K562 (cell line): ENCODE measurements at regions not wholly inside any gene's neighbourhood (a gene's known extent, or its start where the extent isn't known, plus 50 kb on each side); places are given as distances from the start of the nearest gene placed in this dataset.

Experiments used
- ATAC-seq: fragments of 200-7000 bp; cut with Tn5 transposase; 3 replicates; pipeline ENCODE4 v1.9.1; 2020; ENCODE audit warnings: moderate library complexity
- BruUV-seq: library from RNA; stranded (reverse); fragments of 400-500 nt; replicated peaks from 2 replicates; lab custom pipeline; 2021; lab: Mats Ljungman, UMichigan
- CTCF ChIA-PET: fragments of 300-600 bp; formaldehyde crosslinking; extraction: SDS; loops from one replicate; lab custom pipeline; 2021; ENCODE audit warnings: low intra/inter-chr PET ratio; lab: Yijun Ruan, JAX
- POLR2A ChIA-PET: fragments of 300-600, 350-650 bp; sonication (Branson Sonifier 250); formaldehyde crosslinking; extraction: SDS; loops from one replicate; lab custom pipeline; 2021; ENCODE audit warnings: antibody characterized with exemption, inconsistent platforms; lab: Yijun Ruan, JAX
- DNase-seq, 4 experiments: peaks; one replicate each; pipeline versions ENCODE4 v3.0.0 to v3.0.0-alpha.2; 2011 to 2018; ENCODE audit warnings: low spot score in 3 of 4, mixed read lengths in 3 of 4; ENCODE audit errors: extremely low read depth in 1 of 4
- FAIRE-seq: peaks from 2 replicates; lab custom pipeline; 2011; peaks lifted over from hg19 to GRCh38; lab: Jason Lieb, UNC
- H2AFZ ChIP-seq: 2 replicates; pipeline ENCODE4 v1.6.0; 2011; ENCODE audit warnings: low read depth, low read length, control low read depth, inconsistent platforms
- H3K27ac ChIP-seq: fragments of 200-600 bp; 3 replicates; pipeline ENCODE4 v1.8.0; 2011; ENCODE audit warnings: low read depth, mild to moderate bottlenecking, control low read depth, inconsistent platforms, low read length, moderate library complexity, mixed read lengths; ENCODE audit errors: extremely low read depth
- H3K27me3 ChIP-seq, 2 experiments: fragments of 300-600 bp in 1 of 2; 2 replicates in 1 of 2; 3 replicates in 1 of 2; pipeline versions ENCODE4 v1.6.0 to v1.8.0; 2011; ENCODE audit warnings: inconsistent platforms in 2 of 2, low read length in 2 of 2, mild to moderate bottlenecking in 1 of 2, mixed read lengths in 1 of 2, moderate library complexity in 1 of 2; ENCODE audit not compliant: control insufficient read depth in 2 of 2, insufficient read depth in 2 of 2
- H3K36me3 ChIP-seq: fragments of 300-600 bp; 3 replicates; pipeline ENCODE4 v1.8.0; 2011; ENCODE audit warnings: mild to moderate bottlenecking, low read length, inconsistent platforms; ENCODE audit not compliant: control insufficient read depth, insufficient read depth
- H3K4me1 ChIP-seq, 2 experiments: fragments of 200-600 bp in 1 of 2; replicated peaks in 1 of 2; 2 replicates in 1 of 2; 3 replicates in 1 of 2; pipeline versions ENCODE4 v1.5.1 to v1.8.0; 2011; ENCODE audit warnings: inconsistent platforms in 2 of 2, low read length in 2 of 2, mild to moderate bottlenecking in 1 of 2, mixed read lengths in 1 of 2, moderate library complexity in 1 of 2; ENCODE audit not compliant: control insufficient read depth in 2 of 2, insufficient read depth in 2 of 2
- H3K4me2 ChIP-seq: 2 replicates; pipeline ENCODE4 v1.6.1; 2011; ENCODE audit warnings: low read length, control low read depth, inconsistent platforms, mixed read lengths; ENCODE audit not compliant: insufficient read depth
- H3K4me3 ChIP-seq: fragments of 200-600 bp; sonication (generic), shearing (Covaris generic); 2 replicates; pipeline ENCODE4 v1.5.1; 2016; ENCODE audit warnings: control low read depth, inconsistent platforms
- H3K79me2 ChIP-seq: fragments of 200-600 bp; 3 replicates; pipeline ENCODE4 v1.8.0; 2011; ENCODE audit warnings: low read length, inconsistent platforms; ENCODE audit not compliant: control insufficient read depth, insufficient read depth
- H3K9ac ChIP-seq, 2 experiments: 2 replicates each; pipeline versions ENCODE4 v1.6.0 to v1.6.1; 2011; ENCODE audit warnings: low read depth in 2 of 2, low read length in 2 of 2, control low read depth in 1 of 2, inconsistent platforms in 1 of 2, mild to moderate bottlenecking in 1 of 2, mixed read lengths in 1 of 2; ENCODE audit not compliant: insufficient read depth in 1 of 2
- H3K9me1 ChIP-seq: one replicate; pipeline ENCODE4 v1.6.0; 2011; ENCODE audit warnings: inconsistent platforms, mild to moderate bottlenecking, low read length, moderate library complexity; ENCODE audit not compliant: control insufficient read depth, insufficient read depth
- H3K9me3 ChIP-seq: replicated peaks from 2 replicates; pipeline ENCODE4 v1.5.1; 2011; ENCODE audit warnings: low read depth, low read length, inconsistent platforms; ENCODE audit not compliant: control insufficient read depth, insufficient read depth
- H4K20me1 ChIP-seq: replicated peaks from 2 replicates; pipeline ENCODE4 v1.6.1; 2011; ENCODE audit warnings: low read length, inconsistent platforms, mixed read lengths; ENCODE audit not compliant: control insufficient read depth, insufficient read depth
- DEAF1 ChIP-seq: fragments of 450-650 bp; formaldehyde crosslinking; IDR thresholded peaks from 2 replicates; pipeline ENCODE4 v1.4.0; 2020; ENCODE audit warnings: mild to moderate bottlenecking, moderate library complexity
- E2F4 ChIP-seq: sonication (generic); formaldehyde crosslinking; IDR thresholded peaks from 2 replicates; pipeline ENCODE4 v1.8.0; 2022; ENCODE audit warnings: mild to moderate bottlenecking, low read depth, missing genetic modification reagents
- E2F6 ChIP-seq, 2 experiments: IDR thresholded peaks; 2 replicates each; pipeline ENCODE4 v1.6.1; 2011; ENCODE audit warnings: borderline replicate concordance in 1 of 2, control low read depth in 1 of 2, low read depth in 1 of 2, low read length in 1 of 2, mild to moderate bottlenecking in 1 of 2, mixed read lengths in 1 of 2, moderate library complexity in 1 of 2; ENCODE audit not compliant: insufficient read depth in 1 of 2, insufficient read length in 1 of 2, poor library complexity in 1 of 2, severe bottlenecking in 1 of 2; ENCODE audit errors: extremely low read depth in 1 of 2
- ELF1 ChIP-seq: fragments of 200-800 bp; sonication (Bioruptor generic); IDR thresholded peaks from 2 replicates; pipeline ENCODE4 v1.6.1; 2016; ENCODE audit warnings: missing genetic modification characterization, missing compliant biosample characterization
- FOXJ3 ChIP-seq: sonication (generic); formaldehyde crosslinking; IDR thresholded peaks from 2 replicates; pipeline ENCODE4 v1.4.0; 2020; ENCODE audit warnings: mild to moderate bottlenecking, missing genetic modification reagents
- GABPA ChIP-seq: fragments of 200-800 bp; sonication (Bioruptor generic); conservative IDR thresholded peaks from 2 replicates; pipeline ENCODE4 v1.6.1; 2016; ENCODE audit warnings: low read depth, missing genetic modification characterization, missing compliant biosample characterization
- GABPB2 ChIP-seq: fragments of 250-450 bp; sonication (Bioruptor Pico); conservative IDR thresholded peaks from 2 replicates; pipeline ENCODE4 v1.5.1; 2021; ENCODE audit warnings: mild to moderate bottlenecking
- GTF2B ChIP-seq: IDR thresholded peaks from 2 replicates; pipeline ENCODE4 v1.6.1; 2011; ENCODE audit not compliant: insufficient read length; ENCODE audit errors: extremely low read depth
- GTF2F1 ChIP-seq: IDR thresholded peaks from 2 replicates; pipeline ENCODE4 v1.6.1; 2011; ENCODE audit warnings: low read depth, low read length, improper control_type of control experiment
- MCM2 ChIP-seq: fragments of 450-650 bp; IDR thresholded peaks from 2 replicates; pipeline ENCODE4 v1.6.1; 2017; ENCODE audit warnings: low read depth, mild to moderate bottlenecking
- PRPF4 ChIP-seq: fragments of 200-400 bp; formaldehyde crosslinking; IDR thresholded peaks from one replicate; pipeline ENCODE4 v1.6.1; 2017; ENCODE audit warnings: low read length, low read depth, mild to moderate bottlenecking; ENCODE audit not compliant: insufficient read depth, poor library complexity, severe bottlenecking
- SNAPC5 ChIP-seq: fragments of 250-450 bp; sonication (Bioruptor Pico); IDR thresholded peaks from 2 replicates; pipeline ENCODE4 v1.8.0; 2021; ENCODE audit warnings: moderate library complexity, mild to moderate bottlenecking, inconsistent platforms
- ZFX ChIP-seq: sonication (generic); formaldehyde crosslinking; IDR thresholded peaks from 2 replicates; pipeline ENCODE4 v1.8.0; 2022; ENCODE audit warnings: mild to moderate bottlenecking, missing genetic modification reagents, moderate library complexity
- ZNF263 ChIP-seq: sonication (generic); formaldehyde crosslinking; IDR thresholded peaks from 2 replicates; pipeline ENCODE4 v1.8.0; 2022; ENCODE audit warnings: mild to moderate bottlenecking, missing genetic modification reagents, borderline replicate concordance
- WGBS: fragments of 100-300 bp; shearing (Covaris generic); methylation state at CpG from one replicate; pipeline ENCODE4 v1.1.6; 2016; ENCODE audit warnings: low coverage, mixed read lengths; ENCODE audit not compliant: insufficient coverage; ENCODE audit errors: missing lambda C conversion rate; 5-methylcytosine and 5-hydroxymethylcytosine counted together
- in situ Hi-C: fragments of 300-500 bp; cut with MboI; formaldehyde crosslinking; loops from 4 replicates; pipeline ENCODE4 v1.15.0; 2018; ENCODE audit warnings: inconsistent platforms, mixed read lengths
- intact Hi-C: fragments of 100-400 bp; cut with micrococcal nuclease; formaldehyde crosslinking; loops from 2 replicates; pipeline ENCODE4 v1.14.2; 2022

GRCh38 chr4:186015212-186015817 is 53.6 kb upstream of the TLR3 start (continued):
- TF ChIP-seq E2F4, result no peak

- H3K4me2 ChIP-seq, result no peak overlapping the region
- BruUV-seq, result no TSS peak
- no peaks in the 10 kb centered on the region for H3K9me3 ChIP-seq
- ChIA-PET CTCF (no interaction called here), POLR2A (no interaction called here)
- no peaks in the 10 kb centered on the region for H3K9me1 ChIP-seq
- no peak overlapping the region for H3K4me3 ChIP-seq
- H4K20me1 ChIP-seq, result no peaks in the 10 kb centered on the region
- intact Hi-C loops, result no loop called here
- DNase-seq, result no peak
- WGBS, result 2% methylated on average over 4 of the region's 4 CpGs
- no peak overlapping the region for H3K27ac ChIP-seq
- peaks cover 8 to 30% of the 10 kb centered on the region in 2 experiments; a peak in 4 of 5 replicates for H3K27me3 ChIP-seq
- no peak for ATAC-seq
- no peak for FAIRE-seq
- no peaks in the 10 kb centered on the region for H3K79me2 ChIP-seq
- H3K4me1 ChIP-seq, result no peaks in the 10 kb centered on the region
- H2AFZ ChIP-seq, result no peak overlapping the region
- no peak overlapping the region for H3K9ac ChIP-seq
- no peaks in the 10 kb centered on the region for H3K36me3 ChIP-seq
- in situ Hi-C loops, result no loop called here
- no peak for TF ChIP-seq ZFX (CRISPR knock-in tag)
- no peak for TF ChIP-seq E2F6 (IDR thresholded peaks at IDR 0.05; ENCODE audit: borderline replicate concordance in 1 of 2, extremely low read depth in 1 of 2, insufficient read depth in 1 of 2, insufficient read length in 1 of 2, low read depth in 1 of 2, low read length in 1 of 2, poor library complexity in 1 of 2, severe bottlenecking in 1 of 2)
- no peak for TF ChIP-seq GTF2B
- no peak for TF ChIP-seq FOXJ3 (CRISPR knock-in tag)
- TF ChIP-seq GABPB2 (CRISPR knock-in tag), result no peak
- TF ChIP-seq ELF1 (tag), result no peak
- no peak for TF ChIP-seq ZNF263 (CRISPR knock-in tag)
- no peak for TF ChIP-seq GTF2F1
- no peak for TF ChIP-seq SNAPC5 (CRISPR knock-in tag)
- no peak for TF ChIP-seq DEAF1 (CRISPR knock-in tag)
- TF ChIP-seq GABPA (tag), result no peak
- TF ChIP-seq MCM2, result no peak
- no peak for TF ChIP-seq PRPF4
Measured at GRCh38 chr4:186016796-186017195, 52.2 kb upstream of the TLR3 start.
